Trophoblast cell (in vitro differentiated cells and primary cell): ENCODE measurements at regions not wholly inside any gene's neighbourhood (a gene's known extent, or its start where the extent isn't known, plus 50 kb on each side); places are given as distances from the start of the nearest gene placed in this dataset.

Experiments used
- DNase-seq, 2 donors: peaks; one replicate each; pipeline ENCODE4 v3.0.0-alpha.2; 2016
- H2AFZ ChIP-seq: 2 replicates; pipeline ENCODE4 v1.6.1; 2013; ENCODE audit warnings: low read length, moderate library complexity, mild to moderate bottlenecking; ENCODE audit not compliant: insufficient read depth, poor library complexity
- H2AK5ac ChIP-seq: 2 replicates; pipeline ENCODE4 v1.6.1; 2013; ENCODE audit warnings: mild to moderate bottlenecking, low read length
- H2BK120ac ChIP-seq: 2 replicates; pipeline ENCODE4 v1.6.1; 2013; ENCODE audit warnings: low read length, mild to moderate bottlenecking, moderate library complexity; ENCODE audit not compliant: insufficient read depth, poor library complexity
- H2BK12ac ChIP-seq: 2 replicates; pipeline ENCODE4 v1.6.1; 2013; ENCODE audit warnings: mild to moderate bottlenecking, low read length, moderate library complexity
- H2BK5ac ChIP-seq: 2 replicates; pipeline ENCODE4 v1.6.1; 2013; ENCODE audit warnings: low read length, low read depth, moderate library complexity, mild to moderate bottlenecking; ENCODE audit not compliant: poor library complexity
- H3K14ac ChIP-seq: 2 replicates; pipeline ENCODE4 v1.6.1; 2013; ENCODE audit warnings: mild to moderate bottlenecking, low read length
- H3K18ac ChIP-seq: 2 replicates; pipeline ENCODE4 v1.6.1; 2013; ENCODE audit warnings: mild to moderate bottlenecking, low read length
- H3K23ac ChIP-seq: 2 replicates; pipeline ENCODE4 v1.6.1; 2013; ENCODE audit warnings: low read length
- H3K27ac ChIP-seq: 2 replicates; pipeline ENCODE4 v1.5.1; 2013; ENCODE audit warnings: low read depth, mild to moderate bottlenecking, inconsistent platforms, low read length, moderate library complexity
- H3K27me3 ChIP-seq: 2 replicates; pipeline ENCODE4 v1.6.1; 2013; ENCODE audit warnings: inconsistent platforms, mild to moderate bottlenecking, low read length, moderate library complexity; ENCODE audit not compliant: insufficient read depth
- H3K36me3 ChIP-seq, 2 experiments: 1 replicate in 1 of 2; 2 replicates in 1 of 2; pipeline ENCODE4 v1.6.1; 2013; ENCODE audit warnings: low read length in 2 of 2, mild to moderate bottlenecking in 2 of 2, moderate library complexity in 1 of 2; ENCODE audit not compliant: insufficient read depth in 2 of 2, control insufficient read depth in 1 of 2
- H3K4ac ChIP-seq: 2 replicates; pipeline ENCODE4 v1.6.1; 2013; ENCODE audit warnings: low read depth, mild to moderate bottlenecking, low read length, moderate library complexity
- H3K4me1 ChIP-seq, 2 experiments: 1 replicate in 1 of 2; 2 replicates in 1 of 2; pipeline ENCODE4 v1.6.1; 2013; ENCODE audit warnings: low read length in 2 of 2, mild to moderate bottlenecking in 2 of 2, moderate library complexity in 1 of 2; ENCODE audit not compliant: insufficient read depth in 2 of 2, control insufficient read depth in 1 of 2
- H3K4me2 ChIP-seq: 2 replicates; pipeline ENCODE4 v1.6.1; 2013; ENCODE audit warnings: inconsistent platforms, mild to moderate bottlenecking, low read length, moderate library complexity
- H3K4me3 ChIP-seq: 2 replicates; pipeline ENCODE4 v1.5.1; 2013; ENCODE audit warnings: mild to moderate bottlenecking, low read depth, low read length, inconsistent platforms
- H3K79me1 ChIP-seq: one replicate; pipeline ENCODE4 v1.6.1; 2013; ENCODE audit warnings: low read length
- H3K79me2 ChIP-seq: 2 replicates; pipeline ENCODE4 v1.6.1; 2013; ENCODE audit warnings: low read length, mild to moderate bottlenecking; ENCODE audit not compliant: control insufficient read depth, insufficient read depth, poor library complexity
- H3K9ac ChIP-seq: 2 replicates; pipeline ENCODE4 v1.6.1; 2013; ENCODE audit warnings: mild to moderate bottlenecking, low read length
- H3K9me3 ChIP-seq: 2 replicates; pipeline ENCODE4 v1.6.1; 2013; ENCODE audit warnings: low read depth, mild to moderate bottlenecking, control low read depth, inconsistent platforms, low read length; ENCODE audit not compliant: insufficient read depth
- H4K12ac ChIP-seq: 2 replicates; pipeline ENCODE4 v1.6.1; 2013; ENCODE audit warnings: low read depth, mild to moderate bottlenecking, low read length, moderate library complexity
- H4K8ac ChIP-seq: 2 replicates; pipeline ENCODE4 v1.6.1; 2013; ENCODE audit warnings: low read depth, mild to moderate bottlenecking, low read length, moderate library complexity
- H4K91ac ChIP-seq: one replicate; pipeline ENCODE4 v1.6.1; 2013; ENCODE audit warnings: low read depth, mild to moderate bottlenecking, low read length, moderate library complexity
- WGBS: extraction: QIAGEN DNeasy Blood & Tissue Kit; methylation state at CpG from one replicate; pipeline ENCODE4 v1.1.7; 2013; ENCODE audit warnings: missing lambda C conversion rate; ENCODE audit not compliant: insufficient read length, insufficient coverage; ENCODE audit errors: extremely low coverage; 5-methylcytosine and 5-hydroxymethylcytosine counted together

- H2AFZ ChIP-seq = no peak overlapping the region
- H4K12ac ChIP-seq = no peak overlapping the region
- no peak overlapping the region for H3K4me3 ChIP-seq
- H3K27me3 ChIP-seq = no peaks in the 10 kb centered on the region
- no peak overlapping the region for H3K14ac ChIP-seq
- WGBS = no CpG with 5 or more reads among the region's 5 CpGs
- H4K91ac ChIP-seq = no peak overlapping the region
- no peak overlapping the region for H2BK120ac ChIP-seq
- no peak overlapping the region for H3K23ac ChIP-seq
- H3K9ac ChIP-seq = no peak overlapping the region
- no peak overlapping the region for H2BK5ac ChIP-seq
- H3K4ac ChIP-seq = no peak overlapping the region
- no peak overlapping the region for H3K27ac ChIP-seq
- no peaks in the 10 kb centered on the region for H3K79me1 ChIP-seq
- no peak overlapping the region for H3K18ac ChIP-seq
- H3K9me3 ChIP-seq = no peaks in the 10 kb centered on the region
- no peak for DNase-seq
- H3K4me2 ChIP-seq = no peak overlapping the region
- H3K36me3 ChIP-seq = no peaks in the 10 kb centered on the region
- no peak overlapping the region for H2BK12ac ChIP-seq
- no peaks in the 10 kb centered on the region for H3K4me1 ChIP-seq
- H3K79me2 ChIP-seq = no peaks in the 10 kb centered on the region
- no peak overlapping the region for H4K8ac ChIP-seq
- no peak overlapping the region for H2AK5ac ChIP-seq
These were observed 1282.2 kb downstream of the AACS start for GRCh38 chr12:126347421-126347820.

- H3K9ac ChIP-seq = no peak overlapping the region
- no peaks in the 10 kb centered on the region for H3K79me2 ChIP-seq
- no peaks in the 10 kb centered on the region for H3K27me3 ChIP-seq
- no peak overlapping the region for H3K4me3 ChIP-seq
- no peaks in the 10 kb centered on the region for H3K79me1 ChIP-seq
- no peak for DNase-seq
- no peak overlapping the region for H4K91ac ChIP-seq
- no peak overlapping the region for H4K8ac ChIP-seq
- H3K4me1 ChIP-seq = no peaks in the 10 kb centered on the region
- no peak overlapping the region for H2AFZ ChIP-seq
- no peak overlapping the region for H4K12ac ChIP-seq
- H3K36me3 ChIP-seq = no peaks in the 10 kb centered on the region
- no peak overlapping the region for H2BK12ac ChIP-seq
- no CpG with 5 or more reads among the region's 5 CpGs for WGBS
- no peak overlapping the region for H3K4ac ChIP-seq
- no peak overlapping the region for H3K27ac ChIP-seq
- no peak overlapping the region for H2AK5ac ChIP-seq
- peaks cover 5% of the 10 kb centered on the region for H3K9me3 ChIP-seq
- H2BK120ac ChIP-seq = no peak overlapping the region
- no peak overlapping the region for H3K14ac ChIP-seq
- H3K23ac ChIP-seq = no peak overlapping the region
- no peak overlapping the region for H3K18ac ChIP-seq
- no peak overlapping the region for H2BK5ac ChIP-seq
- H3K4me2 ChIP-seq = no peak overlapping the region
These were observed 1284.1 kb downstream of the AACS start for GRCh38 chr12:126349383-126349782.

DNA sequence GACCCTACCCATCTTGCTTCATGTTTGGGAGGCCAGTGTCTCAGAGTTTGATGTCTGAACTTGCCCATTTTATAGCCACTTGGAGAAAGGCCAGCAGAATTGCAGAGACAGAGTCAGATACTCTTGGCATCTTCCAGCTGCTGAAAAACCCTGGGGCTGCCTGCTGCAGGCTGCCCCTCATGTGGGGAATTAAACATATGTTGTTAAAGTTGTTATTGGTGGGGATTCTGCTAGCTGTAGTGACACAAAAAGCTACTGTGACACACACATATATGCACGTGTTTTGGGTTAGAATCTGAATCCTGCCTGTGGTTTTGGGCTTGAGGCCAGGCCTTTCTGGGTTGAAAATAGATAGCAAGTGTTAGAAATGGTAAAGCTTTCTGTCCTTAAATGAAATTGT, 1288.4 kb downstream of the AACS start:
- no peak overlapping the region for H2BK120ac ChIP-seq
- peaks cover 5% of the 10 kb centered on the region for H3K9me3 ChIP-seq
- no peak overlapping the region for H3K23ac ChIP-seq
- no peak overlapping the region for H3K18ac ChIP-seq
- no peak overlapping the region for H2BK12ac ChIP-seq
- no peaks in the 10 kb centered on the region for H3K79me2 ChIP-seq
- H3K27ac ChIP-seq = no peak overlapping the region
- WGBS = no CpG with 5 or more reads among the region's 1 CpG
- DNase-seq = no peak
- H3K14ac ChIP-seq = no peak overlapping the region
- no peaks in the 10 kb centered on the region for H3K36me3 ChIP-seq
- no peaks in the 10 kb centered on the region for H3K27me3 ChIP-seq
- H4K8ac ChIP-seq = no peak overlapping the region
- H3K79me1 ChIP-seq = no peaks in the 10 kb centered on the region
- H2AK5ac ChIP-seq = no peak overlapping the region
- no peak overlapping the region for H3K4me2 ChIP-seq
- H4K91ac ChIP-seq = no peak overlapping the region
- H3K9ac ChIP-seq = no peak overlapping the region
- no peak overlapping the region for H4K12ac ChIP-seq
- H3K4me3 ChIP-seq = no peak overlapping the region
- H3K4ac ChIP-seq = no peak overlapping the region
- H2AFZ ChIP-seq = no peak overlapping the region
- no peaks in the 10 kb centered on the region for H3K4me1 ChIP-seq
- H2BK5ac ChIP-seq = no peak overlapping the region

GRCh38 chr12:126354633-126355032, 1289.4 kb downstream of the AACS start:
- no peak overlapping the region for H3K4ac ChIP-seq
- H2AK5ac ChIP-seq = no peak overlapping the region
- peaks cover 5% of the 10 kb centered on the region for H3K9me3 ChIP-seq
- H4K91ac ChIP-seq = no peak overlapping the region
- no peak overlapping the region for H3K9ac ChIP-seq
- WGBS = no CpG with 5 or more reads among the region's 4 CpGs
- no peak overlapping the region for H4K12ac ChIP-seq
- no peaks in the 10 kb centered on the region for H3K4me1 ChIP-seq
- DNase-seq = no peak
- H3K36me3 ChIP-seq = no peaks in the 10 kb centered on the region
- no peak overlapping the region for H3K27ac ChIP-seq
- H3K79me1 ChIP-seq = no peaks in the 10 kb centered on the region
- H2BK120ac ChIP-seq = no peak overlapping the region
- H3K79me2 ChIP-seq = no peaks in the 10 kb centered on the region
- H3K23ac ChIP-seq = no peak overlapping the region
- H3K4me3 ChIP-seq = no peak overlapping the region
- H3K14ac ChIP-seq = no peak overlapping the region
- H4K8ac ChIP-seq = no peak overlapping the region
- no peaks in the 10 kb centered on the region for H3K27me3 ChIP-seq
- H3K18ac ChIP-seq = no peak overlapping the region
- H2AFZ ChIP-seq = no peak overlapping the region
- H3K4me2 ChIP-seq = no peak overlapping the region
- H2BK5ac ChIP-seq = no peak overlapping the region
- H2BK12ac ChIP-seq = no peak overlapping the region
